Keratinocyte (primary cell): ENCODE measurements at regions not wholly inside any gene's neighbourhood (a gene's known extent, or its start where the extent isn't known, plus 50 kb on each side); places are given as distances from the start of the nearest gene placed in this dataset.
"Not testable (repeated sequence)": the region's sequence is repeated elsewhere in the genome, so short reads cannot be mapped to it uniquely, and the experiment has no call there.

ENCODE experiments used
- DNase-seq: peaks from one replicate; pipeline ENCODE4 v3.0.0-alpha.2; 2011; ENCODE audit warnings: low read depth, missing footprints, low spot score
- FAIRE-seq: peaks from 2 replicates; lab custom pipeline; 2011; peaks lifted over from hg19 to GRCh38; lab: Jason Lieb, UNC
- H2AFZ ChIP-seq: 2 replicates; pipeline ENCODE4 v1.6.0; 2012; ENCODE audit warnings: low read length, control low read depth, inconsistent platforms; ENCODE audit not compliant: control insufficient read depth
- H3K27ac ChIP-seq: 2 replicates; pipeline ENCODE4 v1.5.1; 2011; ENCODE audit warnings: low read length; ENCODE audit not compliant: control insufficient read depth, insufficient read depth
- H3K27me3 ChIP-seq: 3 replicates; pipeline ENCODE4 v1.6.0; 2011; ENCODE audit warnings: low read length; ENCODE audit not compliant: control insufficient read depth, insufficient read depth; ENCODE audit errors: extremely low read depth
- H3K36me3 ChIP-seq, 2 experiments: 2 replicates in 1 of 2; 3 replicates in 1 of 2; pipeline ENCODE4 v1.5.1; 2011; ENCODE audit warnings: low read length in 2 of 2, mild to moderate bottlenecking in 1 of 2; ENCODE audit not compliant: control insufficient read depth in 2 of 2, insufficient read depth in 2 of 2; ENCODE audit errors: extremely low read depth in 1 of 2
- H3K4me1 ChIP-seq: 3 replicates; pipeline ENCODE4 v1.5.1; 2011; ENCODE audit warnings: low read length; ENCODE audit not compliant: control insufficient read depth, insufficient read depth; ENCODE audit errors: extremely low read depth
- H3K4me2 ChIP-seq: 3 replicates; pipeline ENCODE4 v1.6.0; 2011; ENCODE audit warnings: low read depth, low read length; ENCODE audit not compliant: control insufficient read depth, insufficient read depth; ENCODE audit errors: extremely low read depth
- H3K4me3 ChIP-seq, 3 experiments: fragments of 200-600 bp in 1 of 3; sonication (generic) in 1 of 3; 2 replicates in 2 of 3; 3 replicates in 1 of 3; pipeline ENCODE4 v1.5.1; 2011 to 2016; ENCODE audit warnings: low read length in 3 of 3, mild to moderate bottlenecking in 3 of 3, control low read depth in 2 of 3, inconsistent platforms in 1 of 3, low read depth in 1 of 3, mixed read lengths in 1 of 3, mixed run types in 1 of 3, moderate library complexity in 1 of 3; ENCODE audit not compliant: control insufficient read depth in 2 of 3, insufficient read depth in 2 of 3; ENCODE audit errors: extremely low read depth in 1 of 3
- H3K79me2 ChIP-seq: 2 replicates; pipeline ENCODE4 v1.6.0; 2012; ENCODE audit warnings: low read length; ENCODE audit not compliant: control insufficient read depth, insufficient read depth
- H3K9ac ChIP-seq: 3 replicates; pipeline ENCODE4 v1.6.0; 2011; ENCODE audit warnings: low read length; ENCODE audit not compliant: control insufficient read depth, insufficient read depth; ENCODE audit errors: extremely low read depth
- H3K9me1 ChIP-seq: 3 replicates; pipeline ENCODE4 v1.6.0; 2011; ENCODE audit warnings: low read length; ENCODE audit not compliant: control insufficient read depth, insufficient read depth; ENCODE audit errors: extremely low read depth
- H3K9me3 ChIP-seq: 2 replicates; pipeline ENCODE4 v1.5.1; 2012; ENCODE audit warnings: low read depth, low read length; ENCODE audit not compliant: control insufficient read depth
- H4K20me1 ChIP-seq: 3 replicates; pipeline ENCODE4 v1.6.0; 2011; ENCODE audit warnings: low read length; ENCODE audit not compliant: control insufficient read depth, insufficient read depth; ENCODE audit errors: extremely low read depth
- CTCF ChIP-seq, 3 experiments: IDR thresholded peaks in 1 of 3; conservative IDR thresholded peaks in 1 of 3; optimal IDR thresholded peaks in 1 of 3; 2 replicates in 2 of 3; 3 replicates in 1 of 3; pipeline versions ENCODE3 to v1.5.1; 2011; ENCODE audit warnings: low read length in 3 of 3, mild to moderate bottlenecking in 3 of 3, moderate library complexity in 2 of 3, control low read depth in 1 of 3, inconsistent platforms in 1 of 3; ENCODE audit not compliant: insufficient read depth in 2 of 3; ENCODE audit errors: extremely low read depth in 1 of 3
- EZH2 ChIP-seq: IDR thresholded peaks from one replicate; pipeline ENCODE4 v1.6.1; 2012; ENCODE audit warnings: inconsistent platforms, mild to moderate bottlenecking, low read length, moderate library complexity
- dilution Hi-C: fragments of 300-500 bp; cut with MboI; formaldehyde crosslinking; loops from one replicate; pipeline ENCODE4 v1.7.0; 2020; ENCODE audit warnings: low sequenced_read_pairs; ENCODE audit not compliant: extremely low pct_ligation_motif_present

- H3K9me3 ChIP-seq, result no peaks in the 10 kb centered on the region
- H2AFZ ChIP-seq, result no peak overlapping the region
- no peak overlapping the region for H3K4me3 ChIP-seq
- dilution Hi-C loops, result no loop called here
- H3K9me1 ChIP-seq, result no peaks in the 10 kb centered on the region
- no peak overlapping the region for H3K27ac ChIP-seq
- no peaks in the 10 kb centered on the region for H3K27me3 ChIP-seq
- H3K9ac ChIP-seq, result no peak overlapping the region
- H3K4me2 ChIP-seq, result no peak overlapping the region
- no peak for DNase-seq
- TF ChIP-seq EZH2 (no peak), CTCF (optimal IDR thresholded peaks at IDR 0.05 in 1 of 3, IDR thresholded peaks at IDR 0.05 in 1 of 3, conservative IDR thresholded peaks at IDR 0.05 in 1 of 3; ENCODE audit: extremely low read depth in 1 of 3, insufficient read depth in 2 of 3, low read length in 3 of 3) (no peak)
- FAIRE-seq, result no peak
- H3K79me2 ChIP-seq, result no peaks in the 10 kb centered on the region
- no peaks in the 10 kb centered on the region for H3K4me1 ChIP-seq
- no peaks in the 10 kb centered on the region for H4K20me1 ChIP-seq
- no peaks in the 10 kb centered on the region for H3K36me3 ChIP-seq
These were observed 870.9 kb downstream of the KCNMA1 start for GRCh38 chr10:76766682-76767081.

DNA sequence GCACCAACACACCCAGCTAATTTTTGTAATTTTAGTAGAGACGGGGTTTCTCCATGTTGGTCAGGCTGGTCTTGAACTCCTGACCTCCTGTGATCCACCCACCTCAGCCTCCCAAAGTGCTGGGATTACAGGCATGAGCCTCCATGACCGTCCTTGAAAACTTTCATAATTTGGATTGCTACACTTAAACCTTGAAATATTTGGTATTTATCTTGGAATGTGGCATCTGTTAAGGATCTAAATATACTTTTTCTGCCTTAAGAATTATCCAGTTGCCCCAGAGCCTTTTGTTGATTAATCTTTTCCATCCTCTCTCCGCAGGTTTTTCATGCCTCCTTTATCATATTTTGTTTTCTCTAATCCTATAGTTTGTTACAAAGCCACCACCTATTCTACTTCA, 872.7 kb downstream of the KCNMA1 start:
- H3K9ac ChIP-seq, H3K4me1 ChIP-seq, H3K27me3 ChIP-seq, H3K27ac ChIP-seq, H3K9me1 ChIP-seq, H3K4me3 ChIP-seq, DNase-seq, H2AFZ ChIP-seq, dilution Hi-C loops, H3K9me3 ChIP-seq, FAIRE-seq, H4K20me1 ChIP-seq, H3K36me3 ChIP-seq, H3K79me2 ChIP-seq, H3K4me2 ChIP-seq: not testable (repeated sequence)

DNA sequence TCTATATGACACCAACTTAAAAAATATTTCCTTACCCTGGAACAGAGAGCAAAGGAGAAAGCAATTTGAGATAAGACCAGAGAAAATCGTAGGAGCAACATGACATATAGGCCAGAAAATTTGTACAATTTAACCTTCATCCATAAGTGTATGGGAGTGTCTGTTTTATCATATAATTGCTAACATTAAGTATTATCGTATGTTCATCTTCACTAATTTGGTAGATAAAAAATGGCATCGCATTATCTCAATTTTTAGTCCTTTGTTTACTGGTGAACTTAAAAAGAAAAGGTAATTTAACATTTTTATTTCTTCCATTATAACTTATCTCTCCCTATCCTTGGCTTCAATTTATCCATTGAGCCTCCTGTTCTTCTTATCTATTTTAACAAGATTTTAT, 873.4 kb downstream of the KCNMA1 start:
- dilution Hi-C loops, result no loop called here
- H3K36me3 ChIP-seq, result no peaks in the 10 kb centered on the region
- no peak for DNase-seq
- H4K20me1 ChIP-seq, result no peaks in the 10 kb centered on the region
- H3K4me3 ChIP-seq, result no peak overlapping the region
- H3K4me2 ChIP-seq, result no peak overlapping the region
- H3K4me1 ChIP-seq, result no peaks in the 10 kb centered on the region
- H3K9me1 ChIP-seq, result no peaks in the 10 kb centered on the region
- H3K9ac ChIP-seq, result no peak overlapping the region
- no peaks in the 10 kb centered on the region for H3K79me2 ChIP-seq
- H2AFZ ChIP-seq, result no peak overlapping the region
- H3K27me3 ChIP-seq, result no peaks in the 10 kb centered on the region
- H3K27ac ChIP-seq, result no peak overlapping the region
- TF ChIP-seq CTCF (optimal IDR thresholded peaks at IDR 0.05 in 1 of 3, IDR thresholded peaks at IDR 0.05 in 1 of 3, conservative IDR thresholded peaks at IDR 0.05 in 1 of 3; ENCODE audit: extremely low read depth in 1 of 3, insufficient read depth in 2 of 3, low read length in 3 of 3) (no peak), EZH2 (no peak)
- FAIRE-seq, result no peak
- no peaks in the 10 kb centered on the region for H3K9me3 ChIP-seq
